Hepatic stellate cell (primary cell): ENCODE measurements at regions not wholly inside any gene's neighbourhood (a gene's known extent, or its start where the extent isn't known, plus 50 kb on each side); places are given as distances from the start of the nearest gene placed in this dataset.

ENCODE experiments used
- DNase-seq: peaks from one replicate; pipeline ENCODE4 v3.0.0; 2011; ENCODE audit warnings: low spot score

DNA sequence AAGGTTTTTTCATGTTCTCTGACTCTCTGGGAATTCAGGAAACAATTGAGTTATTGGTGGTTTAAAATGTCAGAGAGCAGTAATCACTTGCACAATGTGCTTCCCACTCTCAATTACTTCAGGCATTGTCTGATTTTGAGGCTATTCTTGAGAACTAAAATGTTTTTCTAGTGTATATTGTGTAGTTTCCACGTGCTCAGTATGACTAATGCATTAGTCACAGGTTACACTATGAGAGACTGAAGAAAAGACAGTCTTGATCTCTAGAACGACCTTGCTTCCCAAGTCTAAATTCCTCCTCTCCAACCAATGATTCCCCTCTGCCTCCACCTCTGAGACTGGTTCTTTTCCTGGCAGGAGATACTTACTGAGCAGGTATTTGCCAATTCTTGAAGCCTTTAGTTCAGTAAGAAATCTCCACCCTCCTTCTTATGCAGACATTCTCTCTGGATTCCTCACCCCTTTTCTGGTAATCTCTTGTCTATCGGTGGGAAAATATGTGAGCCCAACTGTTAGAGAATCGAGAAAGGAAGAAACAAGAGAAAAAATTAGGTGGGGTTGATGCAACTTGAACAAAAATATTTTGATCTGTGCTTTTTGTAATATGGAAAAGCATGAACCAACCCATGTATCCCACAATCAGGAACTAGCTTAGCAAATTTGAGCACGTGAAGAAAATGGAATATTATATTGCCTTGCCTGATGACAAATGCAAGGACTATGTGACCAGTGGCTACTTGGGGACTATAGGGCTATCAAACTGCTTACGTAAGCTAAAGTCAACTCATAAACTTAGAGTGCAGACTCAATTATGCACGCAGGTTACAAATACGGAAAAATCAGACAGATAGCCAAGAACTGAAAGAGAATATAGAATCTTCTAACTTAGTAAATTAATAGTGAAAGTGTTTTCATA, 61.1 kb upstream of the SLC22A16 start:
- DNase-seq, result peak; percentile 57

DNA sequence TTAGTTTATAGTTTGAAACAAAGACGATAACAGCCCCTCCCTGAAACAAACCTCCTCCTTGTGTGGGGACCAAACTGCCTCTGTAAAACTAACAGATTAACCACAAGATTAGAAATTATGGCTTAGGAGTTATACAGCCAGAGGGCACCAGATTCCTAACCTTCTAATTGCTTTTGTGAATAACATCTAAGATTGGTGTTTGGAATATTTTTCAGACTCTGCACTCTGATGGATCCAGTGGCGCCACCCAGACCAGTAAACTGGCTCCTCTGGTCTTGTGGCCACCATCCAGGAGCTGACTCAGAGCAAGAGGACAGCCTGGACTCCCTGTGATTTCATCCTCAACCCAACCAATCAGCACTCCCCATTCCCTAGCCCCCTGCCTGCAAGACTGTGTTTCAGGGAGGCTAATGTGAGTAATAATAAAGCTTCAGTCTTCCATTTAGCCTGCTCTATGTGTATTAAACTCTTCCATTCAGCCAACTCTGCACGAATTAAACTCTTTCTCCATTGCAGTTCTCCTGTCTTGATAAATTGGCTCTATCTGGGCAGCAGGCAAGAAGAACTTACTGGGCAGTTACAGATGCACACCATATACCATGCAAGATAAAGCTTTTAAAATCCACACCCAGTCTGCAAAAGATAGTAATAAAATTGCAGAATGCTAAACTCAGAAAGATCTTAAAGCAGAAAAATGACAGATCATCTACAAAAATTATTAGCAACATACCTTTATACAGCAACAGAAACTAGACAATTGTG, 58.5 kb upstream of the SLC22A16 start:
- DNase-seq, result peak; percentile 13

DNA sequence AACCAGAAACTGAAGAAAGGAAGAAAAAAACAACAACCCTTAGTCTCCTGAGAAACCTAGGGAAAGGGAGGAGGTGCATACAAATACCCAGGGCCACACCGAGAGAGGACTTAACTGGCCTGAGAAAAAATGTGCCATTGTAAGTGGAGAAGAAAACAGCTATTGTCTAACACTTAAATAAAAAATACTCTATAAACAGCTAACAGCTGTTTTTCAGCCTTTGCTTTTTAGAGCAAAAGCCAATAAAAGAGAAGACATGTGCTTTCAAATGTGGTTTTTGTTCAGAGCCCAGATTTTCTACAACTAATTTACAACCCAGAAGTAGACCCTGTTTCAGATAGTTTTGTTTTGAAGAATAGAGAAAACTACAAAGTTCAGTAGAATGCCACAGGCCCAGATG, 56.0 kb upstream of the SLC22A16 start:
- no peak for DNase-seq

DNA sequence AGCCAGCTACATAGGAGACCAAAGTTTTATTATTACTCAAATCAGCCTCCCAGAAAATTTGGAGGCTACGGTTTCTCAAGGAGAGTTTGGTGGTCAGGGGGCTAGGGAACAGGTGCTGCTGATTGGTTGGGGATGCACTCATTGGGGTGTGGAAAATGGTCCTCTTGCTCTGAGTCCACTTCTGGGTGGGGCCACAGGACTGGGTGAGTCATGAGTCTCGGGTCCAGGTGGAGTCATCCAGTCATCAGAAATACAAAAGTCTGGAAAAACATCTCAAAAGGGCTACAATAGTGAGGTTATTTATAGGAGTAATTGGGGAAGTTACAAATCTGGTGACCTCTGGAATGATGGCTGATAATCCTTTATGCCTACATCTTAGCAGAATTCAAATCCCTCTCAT, 54.3 kb upstream of the SLC22A16 start:
- no peak for DNase-seq

DNA sequence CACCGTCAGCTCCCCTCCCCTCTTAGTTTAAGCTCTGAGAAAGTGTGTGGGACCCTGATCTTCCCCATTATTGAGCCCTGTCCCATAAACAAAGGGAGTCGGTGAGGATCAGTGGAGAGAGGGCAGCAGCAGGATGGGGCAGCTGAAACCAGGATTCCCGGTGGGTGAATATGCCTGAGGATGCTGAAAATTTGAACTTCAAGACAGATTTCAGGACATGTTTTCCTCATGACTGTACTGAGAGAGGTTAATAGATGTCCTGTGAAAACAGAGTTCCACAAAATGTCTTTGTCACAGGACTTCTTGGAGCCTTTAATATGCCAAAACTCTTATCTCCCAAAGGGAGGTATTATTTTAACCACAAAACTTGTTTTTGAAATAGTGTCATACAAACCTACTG, 53.5 kb upstream of the SLC22A16 start:
- peak; percentile 21 for DNase-seq

DNA sequence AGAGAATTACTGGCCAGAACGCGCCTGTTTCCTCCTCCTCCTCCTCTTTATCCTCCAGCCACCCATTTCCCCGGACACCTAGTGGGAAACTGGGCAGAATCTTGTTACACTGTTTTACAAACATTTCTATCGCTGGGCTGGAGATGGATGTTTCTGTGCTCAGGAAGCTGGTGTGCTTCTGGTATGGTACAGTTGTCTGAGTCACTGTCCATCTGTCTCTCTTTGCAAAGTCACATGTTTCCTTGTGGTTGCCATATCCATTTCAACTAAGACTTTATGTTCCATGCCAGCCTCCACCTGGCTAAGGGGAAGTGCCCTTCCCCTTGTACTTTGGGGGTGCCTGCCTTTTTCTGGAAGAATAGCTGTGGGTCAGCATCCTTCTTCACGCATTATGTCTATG, 52.9 kb upstream of the SLC22A16 start:
- DNase-seq, result peak; percentile 34

DNA sequence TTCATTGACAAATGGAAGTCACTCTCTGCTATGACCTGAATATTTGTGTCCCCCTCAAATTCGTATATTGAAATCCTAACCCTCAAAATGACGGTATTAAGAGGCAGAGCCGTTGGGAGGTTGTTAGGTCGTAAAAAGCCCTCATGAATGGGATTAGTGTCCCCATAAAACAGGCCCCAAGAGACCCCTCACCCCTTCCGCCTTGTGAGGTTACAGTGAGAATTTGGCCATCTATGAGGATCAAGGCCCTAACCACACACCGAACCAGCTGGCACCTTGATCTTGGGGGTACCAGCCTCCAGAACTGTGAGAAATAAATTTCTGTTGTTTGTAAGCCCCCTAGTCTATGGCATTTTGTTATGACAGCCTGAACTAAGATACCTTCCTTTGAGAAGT, 52.5 kb upstream of the SLC22A16 start:
- no peak for DNase-seq

DNA sequence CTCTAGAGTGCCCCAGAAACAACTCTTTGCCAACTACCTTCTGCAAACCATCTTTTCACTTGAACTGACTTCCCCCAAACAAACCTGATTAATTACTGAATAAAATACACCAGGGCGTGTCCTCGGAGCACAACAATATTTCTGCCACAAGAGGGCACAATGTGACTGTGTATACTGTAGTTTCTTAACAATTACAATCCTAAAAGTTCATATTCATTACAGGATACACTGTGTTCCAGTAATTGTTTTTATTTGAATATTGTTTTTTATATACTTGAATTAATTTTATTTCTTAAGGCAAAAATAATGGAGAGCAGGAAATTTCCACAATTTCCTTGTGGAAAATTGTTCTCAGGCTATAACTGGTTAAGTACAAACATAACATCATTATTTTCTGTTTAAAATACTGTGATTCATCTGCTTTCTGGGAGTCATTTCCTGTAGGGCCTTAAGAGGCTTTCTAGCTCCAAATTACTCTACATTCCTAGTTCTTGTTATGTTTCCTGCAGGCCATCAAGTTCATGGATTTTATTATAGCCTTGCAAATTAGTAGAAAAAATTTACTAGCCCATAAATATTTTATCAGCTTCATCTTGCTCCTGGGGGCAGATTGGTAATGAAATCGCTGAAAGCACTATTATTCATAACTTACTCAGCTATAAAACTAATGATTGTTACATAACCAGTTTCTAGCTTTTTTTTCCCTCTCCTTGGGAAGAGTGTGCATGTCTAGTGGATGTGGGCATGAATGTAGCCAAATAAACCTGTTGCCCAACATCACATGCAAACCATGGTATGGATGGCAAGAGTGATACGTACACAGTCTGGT, 51.9 kb upstream of the SLC22A16 start:
- peak; percentile 64 for DNase-seq

DNA sequence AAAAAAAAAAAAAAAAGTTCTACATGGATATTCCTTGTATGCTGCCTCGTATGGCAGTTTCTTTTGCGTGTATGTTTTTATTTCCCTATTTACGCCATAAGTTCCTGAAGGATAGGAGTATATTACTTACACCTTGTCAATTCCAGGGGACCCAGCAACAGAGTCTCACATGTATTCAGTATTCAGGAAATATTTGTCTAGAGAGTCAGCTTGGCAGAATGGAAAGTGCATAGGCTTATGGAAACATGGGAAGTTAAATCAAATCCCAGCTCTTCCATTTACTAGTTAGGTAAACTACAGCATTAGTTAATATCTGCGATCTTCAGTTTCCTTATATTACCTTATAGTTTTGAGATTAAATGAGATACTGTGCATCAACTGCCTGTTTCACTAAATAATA, 51.1 kb upstream of the SLC22A16 start:
- no peak for DNase-seq

DNA sequence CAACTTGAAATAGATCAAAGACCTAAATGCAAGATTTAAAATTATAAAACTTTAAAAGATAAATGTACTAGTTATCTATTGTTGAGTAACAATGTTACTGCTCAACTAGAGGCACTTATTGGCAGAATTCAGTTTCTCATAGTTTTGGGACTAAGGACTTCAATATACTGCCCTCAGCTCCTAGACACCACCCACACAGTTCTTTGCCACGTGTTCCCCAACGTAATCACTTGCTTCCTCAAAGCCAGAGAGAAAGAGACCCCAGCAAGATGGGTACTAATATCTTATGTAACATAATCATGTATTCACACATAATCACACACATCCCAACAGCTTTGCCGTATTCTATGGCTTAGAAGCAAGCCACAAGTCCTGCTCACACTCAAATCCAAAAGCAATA, 50.3 kb upstream of the SLC22A16 start:
- DNase-seq, result no peak
